NCI-H2227 treated with DMSO at 0.1 percent for 48 hours (cell line): ENCODE measurements at regions not wholly inside any gene's neighbourhood (a gene's known extent, or its start where the extent isn't known, plus 50 kb on each side); places are given as distances from the start of the nearest gene placed in this dataset.
"Not testable (repeated sequence)": the region's sequence is repeated elsewhere in the genome, so short reads cannot be mapped to it uniquely, and the experiment has no call there.

Source experiments
- DNase-seq: peaks from one replicate; lab custom pipeline; 2025; lab: John Stamatoyannopoulos, UW

GRCh38 chr12:46518729-46519128, 146.2 kb upstream of the SLC38A2 start:
- no peak for DNase-seq

GRCh38 chr12:46518169-46518568, 145.6 kb upstream of the SLC38A2 start:
- no peak for DNase-seq

DNA sequence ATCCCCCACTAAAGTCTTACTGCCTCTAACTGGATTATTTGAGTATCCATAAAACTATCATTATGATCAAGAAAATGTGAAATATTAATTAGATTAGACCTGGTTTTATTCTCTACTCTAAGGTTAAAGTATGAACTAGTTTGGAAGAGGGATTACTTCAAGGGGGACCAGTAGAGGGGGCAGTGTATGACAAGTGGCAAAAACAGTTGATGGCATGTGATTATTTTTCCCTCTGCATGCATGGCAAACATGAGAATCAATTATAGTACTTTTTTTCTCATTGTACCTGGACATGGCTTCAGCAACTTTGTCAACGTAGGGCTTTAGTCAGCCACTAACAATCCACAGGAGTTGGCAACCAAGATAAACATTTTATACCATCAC, 145.0 kb upstream of the SLC38A2 start:
- DNase-seq, result no peak

- DNase-seq, result no peak
These were observed 144.5 kb upstream of the SLC38A2 start for GRCh38 chr12:46516933-46517578.

- DNase-seq, result no peak
These were observed 143.8 kb upstream of the SLC38A2 start for GRCh38 chr12:46516238-46516932.

DNA sequence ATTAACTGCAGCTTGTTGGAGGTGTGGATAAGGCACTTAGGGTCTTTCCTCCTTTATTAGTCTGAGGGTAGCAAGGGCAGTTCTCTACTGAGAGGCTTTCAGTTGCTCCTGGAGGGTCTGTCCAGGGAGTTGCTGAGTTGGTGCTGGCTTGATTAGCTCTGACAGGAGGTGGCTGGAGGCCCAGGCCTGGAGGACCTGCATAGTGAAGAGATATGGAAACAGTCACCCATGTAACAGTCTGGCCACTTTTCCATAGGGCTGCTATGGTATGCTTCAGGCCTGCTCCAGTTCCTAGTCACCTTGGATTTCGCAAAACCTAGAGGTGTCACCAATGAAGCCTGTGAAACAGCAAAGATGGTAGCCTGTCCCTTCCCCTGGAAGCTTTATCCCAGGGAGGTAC, 143.3 kb upstream of the SLC38A2 start:
- no peak for DNase-seq

GRCh38 chr12:46514886-46515285, 142.3 kb upstream of the SLC38A2 start:
- no peak for DNase-seq

DNA sequence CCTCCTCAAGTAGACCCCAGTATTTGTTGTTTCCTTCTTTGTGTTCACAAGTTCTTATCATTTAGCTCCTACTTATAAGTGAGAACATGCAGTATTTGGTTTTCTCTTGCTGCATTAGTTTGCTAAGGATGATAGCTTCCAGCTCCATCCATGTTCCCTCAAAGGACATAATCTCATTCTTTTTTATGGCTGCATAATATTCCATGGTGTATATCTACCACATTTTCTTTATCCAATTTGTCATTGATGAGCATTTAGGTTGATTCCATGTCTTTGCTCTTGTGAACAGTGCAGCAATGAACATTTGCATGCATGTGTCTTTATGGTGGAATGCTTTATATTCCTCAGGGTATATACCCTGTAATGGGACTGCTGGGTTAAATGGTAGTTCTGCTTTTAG, 137.7 kb upstream of the SLC38A2 start:
- DNase-seq, result not testable (repeated sequence)

DNA sequence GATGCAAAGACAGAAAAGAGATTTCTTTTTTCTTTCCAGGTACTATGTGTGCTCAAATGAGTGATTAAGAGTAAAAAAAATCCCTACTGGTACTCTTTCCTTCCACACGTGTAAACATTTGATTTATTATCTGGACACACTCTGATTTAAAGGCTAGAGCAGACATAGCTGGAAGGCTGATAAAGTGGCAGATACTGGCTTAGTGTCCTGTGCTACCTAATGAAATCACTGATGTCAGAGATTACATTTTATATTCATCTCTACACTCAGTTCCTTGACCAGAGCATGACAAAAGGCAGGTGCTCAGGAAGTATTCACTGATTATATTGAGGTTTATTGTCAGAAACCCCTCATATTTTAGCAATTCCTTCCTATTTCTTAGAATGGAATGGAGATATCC, 136.6 kb upstream of the SLC38A2 start:
- no peak for DNase-seq

DNA sequence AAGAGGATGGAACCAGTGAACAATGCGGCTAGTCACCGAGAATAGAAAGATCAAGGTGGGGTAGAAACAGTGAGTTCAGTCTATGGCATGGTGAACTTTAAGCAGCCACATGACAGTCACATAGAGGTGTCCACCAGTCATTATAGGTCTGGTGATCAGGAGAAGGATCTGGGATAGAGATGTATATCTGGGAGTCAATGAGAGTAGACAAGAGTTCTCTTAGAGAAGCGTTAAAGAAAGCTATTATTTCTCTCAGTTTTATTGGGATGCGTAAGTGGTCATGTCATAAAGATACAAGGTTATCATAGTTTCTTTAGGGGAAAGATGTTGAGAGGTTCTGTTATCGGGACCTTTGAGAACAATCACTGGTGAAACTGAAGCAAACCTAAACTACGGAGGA, 136.1 kb upstream of the SLC38A2 start:
- no peak for DNase-seq

- no peak for DNase-seq
These were observed 135.2 kb upstream of the SLC38A2 start for GRCh38 chr12:46507766-46508165.

DNA sequence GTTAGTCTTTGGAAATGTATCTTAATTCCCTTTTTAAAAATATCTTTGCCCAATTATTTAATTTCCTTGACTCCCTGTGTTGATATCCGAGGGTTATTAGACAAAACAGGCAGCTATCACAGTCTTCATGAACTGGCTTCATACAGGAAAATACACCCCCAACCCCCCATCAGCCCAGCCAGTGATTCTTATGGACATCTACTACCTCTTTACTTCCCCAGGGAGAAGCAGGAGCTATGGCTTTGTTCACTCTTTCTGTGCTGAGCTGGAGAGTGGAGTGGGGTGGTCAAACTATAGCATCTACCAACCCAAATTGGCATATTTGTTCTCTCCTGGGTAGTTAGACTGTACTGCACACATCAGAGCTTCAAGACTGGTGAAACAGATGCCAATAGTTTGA, 134.4 kb upstream of the SLC38A2 start:
- no peak for DNase-seq

- no peak for DNase-seq
These were observed 133.6 kb upstream of the SLC38A2 start for GRCh38 chr12:46506198-46506597.

- no peak for DNase-seq
These were observed 131.9 kb upstream of the SLC38A2 start for GRCh38 chr12:46504494-46504893.

DNA sequence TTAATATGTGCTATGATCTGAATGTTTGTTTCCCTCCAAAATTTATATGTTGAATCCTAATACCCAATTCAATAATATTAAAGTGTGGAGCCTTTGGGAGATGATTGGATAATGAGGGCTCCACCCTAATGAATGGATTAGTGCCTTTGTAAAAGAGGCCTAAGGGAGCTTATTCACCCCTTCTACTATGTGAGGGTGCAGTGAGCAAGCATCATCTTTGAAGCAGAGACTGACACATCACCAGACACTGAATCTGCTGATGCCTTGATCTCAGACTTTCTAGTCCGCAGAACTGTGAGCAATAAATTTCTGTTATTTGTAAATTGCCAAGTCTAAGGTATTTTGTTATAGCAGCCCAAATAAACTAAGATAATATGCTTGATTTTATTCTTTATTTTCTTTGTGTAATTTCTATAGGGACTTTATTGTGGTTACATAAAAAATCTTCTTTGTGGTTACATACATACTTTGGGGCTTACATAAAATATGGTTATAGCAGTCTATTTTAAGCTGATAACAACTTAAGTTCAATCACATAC, 131.1 kb upstream of the SLC38A2 start:
- DNase-seq, result no peak

- no peak for DNase-seq
These were observed 128.1 kb upstream of the SLC38A2 start for GRCh38 chr12:46500673-46501072.

GRCh38 chr12:46499901-46500300, 127.3 kb upstream of the SLC38A2 start:
- DNase-seq, result no peak

DNA sequence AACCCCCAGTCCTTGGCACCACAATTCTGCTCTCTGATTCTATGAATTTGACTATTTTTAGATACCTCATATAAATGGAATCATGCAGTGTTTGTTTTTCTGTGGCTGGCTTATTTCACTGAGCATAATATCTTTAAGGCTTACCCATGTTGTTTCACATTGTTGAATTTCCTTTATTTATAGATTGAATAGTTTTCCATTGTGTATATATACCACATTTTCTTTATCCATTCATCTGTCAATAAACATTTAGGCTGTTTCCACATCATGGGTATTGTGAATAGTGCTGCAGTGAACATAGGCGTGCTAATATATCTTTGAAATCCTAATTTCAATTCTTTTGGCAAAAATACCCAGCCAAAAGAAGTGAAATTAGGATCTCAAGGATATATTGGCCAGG, 126.7 kb upstream of the SLC38A2 start:
- DNase-seq, result no peak

DNA sequence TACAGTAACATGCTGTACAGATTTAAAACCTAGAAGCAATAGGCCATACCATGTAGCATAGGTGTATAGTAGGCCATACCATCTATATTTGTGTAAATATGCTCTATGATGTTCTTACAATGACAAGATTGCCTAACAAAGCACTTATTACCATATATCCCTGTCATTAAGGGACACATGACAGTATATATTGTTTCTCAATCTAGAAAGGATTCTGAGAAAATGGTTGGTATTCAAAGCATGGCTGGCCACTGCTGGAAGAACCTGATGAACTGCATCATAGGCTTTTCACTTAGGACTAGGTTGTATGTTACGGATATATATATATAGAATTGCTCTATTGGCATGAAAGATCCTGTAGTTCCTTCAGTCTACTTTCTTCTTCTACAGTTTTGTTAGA, 125.2 kb upstream of the SLC38A2 start:
- no peak for DNase-seq

DNA sequence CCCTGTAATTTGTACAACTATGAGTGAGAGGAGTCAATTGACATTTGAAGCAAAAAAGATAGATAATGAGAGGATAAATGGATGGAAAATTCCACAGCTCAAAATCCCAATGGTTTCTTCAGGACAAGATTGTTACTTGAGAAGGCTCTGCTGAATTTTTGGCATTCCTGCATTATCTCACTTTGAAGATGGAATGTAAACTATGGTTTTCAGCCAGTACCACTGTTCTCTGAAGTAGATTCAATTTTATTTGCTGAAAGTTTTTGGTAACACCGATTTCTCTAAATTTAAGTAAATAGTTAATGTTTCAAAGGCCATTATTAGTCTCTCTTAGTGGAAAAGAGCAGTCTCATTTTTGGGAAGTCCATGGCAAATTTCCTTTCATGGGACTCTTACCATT, 121.9 kb upstream of the SLC38A2 start:
- no peak for DNase-seq

GRCh38 chr12:46493834-46494181, 121.2 kb upstream of the SLC38A2 start:
- no peak for DNase-seq

DNA sequence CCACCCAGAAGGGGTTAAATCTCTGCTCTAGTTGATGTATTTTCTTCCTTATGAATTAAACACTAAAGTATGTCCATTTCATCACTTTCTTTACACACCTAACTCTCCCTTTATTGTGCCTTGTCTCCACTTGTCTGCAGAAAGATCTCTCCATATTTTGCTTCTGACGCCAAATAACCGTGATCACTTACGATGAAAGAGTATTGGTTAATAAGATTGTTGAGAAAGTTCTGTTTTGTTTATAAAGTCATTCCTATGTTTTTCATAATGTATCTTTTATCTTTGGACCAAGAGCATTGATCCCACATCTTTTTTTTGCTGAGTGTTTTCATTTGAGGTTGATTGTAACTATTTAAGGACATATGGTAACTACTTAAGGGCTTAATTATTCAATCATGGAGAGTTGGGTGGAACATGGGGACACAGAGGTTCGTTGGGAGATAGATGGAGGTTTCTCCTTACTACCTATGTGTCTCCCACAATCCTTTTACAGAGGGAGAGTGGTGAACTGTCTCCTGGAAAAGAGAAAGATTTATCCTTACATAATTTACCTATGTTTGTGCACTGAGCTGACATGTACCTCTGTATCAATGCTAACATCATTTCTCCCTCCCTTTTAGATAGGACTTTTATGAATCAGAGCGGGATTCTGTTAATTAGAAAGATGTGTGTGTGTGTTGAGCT, 120.7 kb upstream of the SLC38A2 start:
- no peak for DNase-seq

- no peak for DNase-seq
These were observed 120.0 kb upstream of the SLC38A2 start for GRCh38 chr12:46492471-46493085.
